ENCODE measurements at regions not wholly inside any gene's neighbourhood (a gene's known extent, or its start where the extent isn't known, plus 50 kb on each side); places are given as distances from the start of the nearest gene placed in this dataset.

- no peaks in the 10 kb centered on the region for H3K4me1 ChIP-seq
- intact Hi-C loops (cut with DNase I): no loop called here
- WGBS, 2 donors: 51 to 55% methylated on average over 3 of the region's 3 CpGs
- H3K4me3 ChIP-seq: no peak overlapping the region
- H3K27ac ChIP-seq: no peak overlapping the region
- TF ChIP-seq POLR2A (IDR thresholded peaks at IDR 0.05): no peak
- TF ChIP-seq CTCF (IDR thresholded peaks at IDR 0.05): no peak
- DNase-seq: no peak
- H3K36me3 ChIP-seq: no peaks in the 10 kb centered on the region
- H3K9me3 ChIP-seq: no peaks in the 10 kb centered on the region
- no peaks in the 10 kb centered on the region for H3K27me3 ChIP-seq
Observed at GRCh38 chr4:121266982-121267381, 102.9 kb upstream of the TNIP3 start.

- Histone ChIP-seq H3K27ac (peak overlapping the region in 2 of 4 donors; percentile 17 to 21), H3K27me3 (no peaks in the 10 kb centered on the region), H3K9me3 (no peaks in the 10 kb centered on the region), H3K36me3 (no peaks in the 10 kb centered on the region), H3K4me3 (no peak overlapping the region), H3K4me1 (peaks cover 0 to 12% (median 7%) of the 10 kb centered on the region in 3 donors)
- no peak for TF ChIP-seq POLR2A (IDR thresholded peaks at IDR 0.05)
- TF ChIP-seq CTCF (IDR thresholded peaks at IDR 0.05): no peak
- intact Hi-C loops (cut with DNase I): no loop called here
- WGBS, 2 donors: 51 to 67% methylated on average over 3 of the region's 3 CpGs
- DNase-seq: no peak
Observed at GRCh38 chr4:121256887-121257466, 92.9 kb upstream of the TNIP3 start.

GRCh38 chr4:121255986-121256750 lies 92.0 kb upstream of the TNIP3 start:
- Histone ChIP-seq H3K9me3 (no peaks in the 10 kb centered on the region), H3K27ac (peak overlapping the region in 1 of 4 donors; percentile 21), H3K36me3 (no peaks in the 10 kb centered on the region), H3K4me1 (peaks cover 0 to 12% (median 7%) of the 10 kb centered on the region in 3 donors), H3K4me3 (no peak overlapping the region), H3K27me3 (no peaks in the 10 kb centered on the region)
- intact Hi-C loops (cut with DNase I): no loop called here
- no peak for DNase-seq
- no peak for TF ChIP-seq CTCF (IDR thresholded peaks at IDR 0.05)
- TF ChIP-seq POLR2A (IDR thresholded peaks at IDR 0.05): no peak

- no peak for TF ChIP-seq CTCF (IDR thresholded peaks at IDR 0.05)
- TF ChIP-seq POLR2A (IDR thresholded peaks at IDR 0.05): no peak
- Histone ChIP-seq H3K27ac (peak overlapping the region in 2 of 4 donors; percentile 38 to 51), H3K36me3 (no peaks in the 10 kb centered on the region), H3K4me1 (peaks cover 0 to 12% (median 7%) of the 10 kb centered on the region in 3 donors), H3K9me3 (no peaks in the 10 kb centered on the region), H3K27me3 (no peaks in the 10 kb centered on the region), H3K4me3 (no peak overlapping the region)
- intact Hi-C loops (cut with DNase I): loop anchor here (5.0 kb wide), 1 partner anchor 62 kb away; no protein-coding TSS in a partner anchor
- DNase-seq: no peak
- WGBS, 2 donors: no CpG with 5 or more reads among the region's 2 CpGs
Observed at GRCh38 chr4:121253961-121254360, 89.8 kb upstream of the TNIP3 start.

DNA sequence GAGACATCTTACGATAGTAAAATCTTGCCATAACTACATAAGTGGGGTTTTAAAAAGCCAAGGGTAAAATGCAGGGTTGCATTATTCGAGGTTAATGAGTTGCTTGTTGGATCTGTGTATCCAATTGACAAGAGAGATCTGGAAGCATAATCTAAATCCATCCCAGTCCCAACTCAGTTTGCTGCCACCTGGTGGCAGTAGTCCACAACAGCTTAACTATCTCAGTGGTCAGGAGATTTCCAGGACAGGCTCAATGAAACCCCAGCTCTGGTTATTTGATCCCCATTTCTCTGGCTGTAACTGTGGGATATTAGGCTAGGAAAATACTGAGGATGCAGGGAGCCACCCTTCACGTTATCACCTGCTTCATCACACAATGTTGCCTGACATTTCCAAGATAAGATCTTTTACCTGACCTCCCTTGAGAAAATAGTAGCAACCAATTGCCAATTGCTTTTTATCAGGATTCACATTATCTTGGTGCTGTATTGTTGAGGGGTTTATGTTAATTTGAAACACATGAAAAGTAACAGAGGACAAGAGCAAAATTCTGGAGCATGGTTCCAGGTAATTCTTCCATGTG lies 88.2 kb upstream of the TNIP3 start:
- intact Hi-C loops (cut with DNase I): loop anchor here (5.0 kb wide), 1 partner anchor 60 kb away; no protein-coding TSS in a partner anchor
- Histone ChIP-seq H3K27me3 (no peaks in the 10 kb centered on the region), H3K4me3 (no peak overlapping the region), H3K27ac (no peak overlapping the region), H3K9me3 (no peaks in the 10 kb centered on the region), H3K36me3 (no peaks in the 10 kb centered on the region), H3K4me1 (peaks cover 0 to 12% (median 7%) of the 10 kb centered on the region in 3 donors)
- DNase-seq: no peak
- 18% methylated on average over 3 of the region's 3 CpGs for WGBS, 2 donors
- TF ChIP-seq CTCF (IDR thresholded peaks at IDR 0.05): peak; percentile 65 to 84 (median 70)
- no peak for TF ChIP-seq POLR2A (IDR thresholded peaks at IDR 0.05)

All from esophagus squamous epithelium (tissue), 5 donors.